ENCODE measurements at regions not wholly inside any gene's neighbourhood (a gene's known extent, or its start where the extent isn't known, plus 50 kb on each side); places are given as distances from the start of the nearest gene placed in this dataset.

GRCh38 chr13:74986609-74987008 lies 495.4 kb downstream of the TBC1D4 start:
- no peak for DNase-seq
- H3K27ac Mint-ChIP-seq: no peak overlapping the region
- H3K4me1 Mint-ChIP-seq: no peaks in the 10 kb centered on the region
- H3K36me3 Mint-ChIP-seq (ENCODE audit: low read depth): no peaks in the 10 kb centered on the region
- ChIA-PET CTCF (interaction anchor here (0.6 kb wide), 1 partner anchor 1257 kb away, joined by 3 read pairs; no protein-coding TSS in a partner anchor), POLR2A (no interaction called here)
- H3K4me3 Mint-ChIP-seq: no peak overlapping the region
- H3K9me3 Mint-ChIP-seq: no peaks in the 10 kb centered on the region
- no peaks in the 10 kb centered on the region for H3K27me3 Mint-ChIP-seq

- no peak for DNase-seq
- Mint-ChIP-seq H3K27me3 (no peaks in the 10 kb centered on the region), H3K9me3 (no peaks in the 10 kb centered on the region), H3K27ac (no peak overlapping the region), H3K4me3 (no peak overlapping the region), H3K36me3 (ENCODE audit: low read depth) (no peaks in the 10 kb centered on the region), H3K4me1 (no peaks in the 10 kb centered on the region)
- CTCF ChIA-PET: no interaction called here
- POLR2A ChIA-PET: no interaction called here
These were observed 502.3 kb downstream of the TBC1D4 start for GRCh38 chr13:74979703-74980102.

- Mint-ChIP-seq H3K27me3 (no peaks in the 10 kb centered on the region), H3K4me3 (no peak overlapping the region), H3K4me1 (no peaks in the 10 kb centered on the region), H3K27ac (no peak overlapping the region), H3K9me3 (no peaks in the 10 kb centered on the region), H3K36me3 (ENCODE audit: low read depth) (no peaks in the 10 kb centered on the region)
- POLR2A ChIA-PET: no interaction called here
- no peak for DNase-seq
- CTCF ChIA-PET: no interaction called here
These were observed 503.4 kb downstream of the TBC1D4 start for GRCh38 chr13:74978591-74978990.

- no peaks in the 10 kb centered on the region for H3K27me3 Mint-ChIP-seq
- H3K9me3 Mint-ChIP-seq: no peaks in the 10 kb centered on the region
- ChIA-PET POLR2A (no interaction called here), CTCF (no interaction called here)
- H3K27ac Mint-ChIP-seq: no peak overlapping the region
- H3K4me3 Mint-ChIP-seq: no peak overlapping the region
- no peaks in the 10 kb centered on the region for H3K36me3 Mint-ChIP-seq (ENCODE audit: low read depth)
- H3K4me1 Mint-ChIP-seq: no peaks in the 10 kb centered on the region
- DNase-seq: no peak
These were observed 504.5 kb downstream of the TBC1D4 start for GRCh38 chr13:74977498-74977897.

- H3K4me1 Mint-ChIP-seq: no peaks in the 10 kb centered on the region
- no peak overlapping the region for H3K27ac Mint-ChIP-seq
- POLR2A ChIA-PET: no interaction called here
These were observed 506.9 kb downstream of the TBC1D4 start for GRCh38 chr13:74975111-74975510.

GRCh38 chr13:74973935-74974879 lies 507.8 kb downstream of the TBC1D4 start:
- ChIA-PET POLR2A (no interaction called here), CTCF (no interaction called here)
- no peaks in the 10 kb centered on the region for H3K36me3 Mint-ChIP-seq (ENCODE audit: low read depth)
- H3K4me1 Mint-ChIP-seq: no peaks in the 10 kb centered on the region
- no peak overlapping the region for H3K4me3 Mint-ChIP-seq
- no peak for DNase-seq
- H3K27me3 Mint-ChIP-seq: no peaks in the 10 kb centered on the region
- no peak overlapping the region for H3K27ac Mint-ChIP-seq
- H3K9me3 Mint-ChIP-seq: no peaks in the 10 kb centered on the region

More at GRCh38 chr13:74975111-74975510, 506.9 kb downstream of the TBC1D4 start:
- H3K4me3 Mint-ChIP-seq: no peak overlapping the region
- H3K9me3 Mint-ChIP-seq: no peaks in the 10 kb centered on the region
- CTCF ChIA-PET: no interaction called here
- DNase-seq: no peak
- no peaks in the 10 kb centered on the region for H3K27me3 Mint-ChIP-seq
- H3K36me3 Mint-ChIP-seq (ENCODE audit: low read depth): no peaks in the 10 kb centered on the region

- no peak for DNase-seq
- CTCF ChIA-PET: no interaction called here
- no peaks in the 10 kb centered on the region for H3K9me3 Mint-ChIP-seq
- H3K27me3 Mint-ChIP-seq: no peaks in the 10 kb centered on the region
- no peak overlapping the region for H3K27ac Mint-ChIP-seq
- POLR2A ChIA-PET: no interaction called here
- no peak overlapping the region for H3K4me3 Mint-ChIP-seq
- no peaks in the 10 kb centered on the region for H3K36me3 Mint-ChIP-seq (ENCODE audit: low read depth)
- H3K4me1 Mint-ChIP-seq: no peaks in the 10 kb centered on the region
These were observed 512.5 kb downstream of the TBC1D4 start for GRCh38 chr13:74969419-74969818.

- Mint-ChIP-seq H3K4me3 (no peak overlapping the region), H3K27me3 (peaks cover 2% of the 10 kb centered on the region), H3K27ac (no peak overlapping the region), H3K4me1 (no peaks in the 10 kb centered on the region), H3K9me3 (no peaks in the 10 kb centered on the region), H3K36me3 (ENCODE audit: low read depth) (no peaks in the 10 kb centered on the region)
- DNase-seq: no peak
- CTCF ChIA-PET: interaction anchor here (0.8 kb wide), 1 partner anchor 53 kb away, joined by 3 read pairs; no protein-coding TSS in a partner anchor
- POLR2A ChIA-PET: no interaction called here
These were observed 515.0 kb downstream of the TBC1D4 start for GRCh38 chr13:74966814-74967424.

- Mint-ChIP-seq H3K4me1 (no peaks in the 10 kb centered on the region), H3K27ac (no peak overlapping the region), H3K4me3 (no peak overlapping the region), H3K36me3 (ENCODE audit: low read depth) (no peaks in the 10 kb centered on the region), H3K9me3 (no peaks in the 10 kb centered on the region), H3K27me3 (peaks cover 2% of the 10 kb centered on the region)
- DNase-seq: no peak
- ChIA-PET CTCF (no interaction called here), POLR2A (no interaction called here)
These were observed 515.7 kb downstream of the TBC1D4 start for GRCh38 chr13:74966275-74966674.

GRCh38 chr13:74945637-74946036 lies 536.3 kb downstream of the TBC1D4 start:
- H3K9me3 Mint-ChIP-seq: peaks cover 11% of the 10 kb centered on the region
- H3K4me3 Mint-ChIP-seq: no peak overlapping the region
- ChIA-PET POLR2A (no interaction called here), CTCF (no interaction called here)
- H3K4me1 Mint-ChIP-seq: no peaks in the 10 kb centered on the region
- no peaks in the 10 kb centered on the region for H3K36me3 Mint-ChIP-seq (ENCODE audit: low read depth)
- H3K27me3 Mint-ChIP-seq: no peaks in the 10 kb centered on the region
- no peak for DNase-seq
- no peak overlapping the region for H3K27ac Mint-ChIP-seq

- ChIA-PET CTCF (no interaction called here), POLR2A (no interaction called here)
- no peak overlapping the region for H3K4me3 Mint-ChIP-seq
- no peaks in the 10 kb centered on the region for H3K4me1 Mint-ChIP-seq
- DNase-seq: no peak
- no peaks in the 10 kb centered on the region for H3K27me3 Mint-ChIP-seq
- H3K27ac Mint-ChIP-seq: no peak overlapping the region
- no peaks in the 10 kb centered on the region for H3K36me3 Mint-ChIP-seq (ENCODE audit: low read depth)
- H3K9me3 Mint-ChIP-seq: peaks cover 2% of the 10 kb centered on the region
These were observed 550.1 kb downstream of the TBC1D4 start for GRCh38 chr13:74931698-74932433.

GRCh38 chr13:74930402-74931165 lies 551.4 kb downstream of the TBC1D4 start:
- Mint-ChIP-seq H3K4me3 (no peak overlapping the region), H3K27me3 (no peaks in the 10 kb centered on the region), H3K36me3 (ENCODE audit: low read depth) (no peaks in the 10 kb centered on the region), H3K4me1 (no peaks in the 10 kb centered on the region), H3K9me3 (peaks cover 2% of the 10 kb centered on the region), H3K27ac (no peak overlapping the region)
- ChIA-PET CTCF (no interaction called here), POLR2A (no interaction called here)
- no peak for DNase-seq

GRCh38 chr13:74929436-74929835 lies 552.5 kb downstream of the TBC1D4 start:
- H3K27me3 Mint-ChIP-seq: no peaks in the 10 kb centered on the region
- no peaks in the 10 kb centered on the region for H3K36me3 Mint-ChIP-seq (ENCODE audit: low read depth)
- no peak overlapping the region for H3K27ac Mint-ChIP-seq
- peaks cover 2% of the 10 kb centered on the region for H3K9me3 Mint-ChIP-seq
- ChIA-PET CTCF (no interaction called here), POLR2A (no interaction called here)
- H3K4me1 Mint-ChIP-seq: no peaks in the 10 kb centered on the region
- no peak for DNase-seq
- no peak overlapping the region for H3K4me3 Mint-ChIP-seq
